Effector memory CD4-positive, alpha-beta T cell (primary cell): ENCODE measurements at regions not wholly inside any gene's neighbourhood (a gene's known extent, or its start where the extent isn't known, plus 50 kb on each side); places are given as distances from the start of the nearest gene placed in this dataset.
"Not testable (repeated sequence)": the region's sequence is repeated elsewhere in the genome, so short reads cannot be mapped to it uniquely, and the experiment has no call there.

Experiments used
- DNase-seq, 3 donors: peaks; one replicate each; pipeline ENCODE4 v3.0.0-alpha.2; 2020
- H3K27ac ChIP-seq: 2 replicates; pipeline ENCODE4 v1.7.0; 2013; ENCODE audit warnings: mild to moderate bottlenecking, low read length, moderate library complexity; ENCODE audit not compliant: insufficient read depth, poor library complexity, severe bottlenecking
- H3K27me3 ChIP-seq: replicated peaks from 2 replicates; pipeline ENCODE4 v1.7.0; 2013; ENCODE audit warnings: mild to moderate bottlenecking, low read length; ENCODE audit not compliant: insufficient read depth, control insufficient read depth, poor library complexity, severe bottlenecking
- H3K36me3 ChIP-seq: 2 replicates; pipeline ENCODE4 v1.7.0; 2013; ENCODE audit warnings: mild to moderate bottlenecking, low read length, moderate library complexity; ENCODE audit not compliant: control insufficient read depth, insufficient read depth
- H3K4me1 ChIP-seq: 2 replicates; pipeline ENCODE4 v1.7.0; 2013; ENCODE audit warnings: low read length, mild to moderate bottlenecking; ENCODE audit not compliant: control insufficient read depth, insufficient read depth, poor library complexity, severe bottlenecking
- H3K4me3 ChIP-seq: 2 replicates; pipeline ENCODE4 v1.7.0; 2013; ENCODE audit warnings: low read length, low read depth, mild to moderate bottlenecking; ENCODE audit not compliant: insufficient read depth, poor library complexity, severe bottlenecking
- H3K9me3 ChIP-seq: 2 replicates; pipeline ENCODE4 v1.7.0; 2013; ENCODE audit warnings: mild to moderate bottlenecking, low read length, moderate library complexity; ENCODE audit not compliant: control insufficient read depth

DNA sequence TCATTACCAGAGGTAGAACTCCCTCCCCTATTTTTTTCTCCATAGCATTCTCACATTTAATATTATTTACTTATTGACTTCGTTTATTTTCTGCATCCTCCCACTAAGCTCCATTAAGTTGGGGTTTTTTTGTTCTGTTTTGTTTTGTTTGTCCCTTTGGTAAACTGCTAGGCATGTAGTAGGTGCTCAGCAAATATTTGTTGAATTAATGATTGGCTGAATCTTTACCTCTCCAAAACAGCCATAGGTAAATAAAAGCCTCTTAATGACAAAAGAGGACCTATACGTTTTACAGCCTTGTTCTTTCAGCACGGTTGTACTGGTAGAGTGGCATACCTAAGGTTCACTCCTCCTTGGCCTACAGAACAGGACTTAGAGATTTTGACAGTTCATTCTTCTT, 52.0 kb downstream of the PRORP start:
- Histone ChIP-seq H3K4me1 (no peaks in the 10 kb centered on the region), H3K9me3 (no peaks in the 10 kb centered on the region), H3K36me3 (peaks cover 4% of the 10 kb centered on the region), H3K4me3 (no peak overlapping the region), H3K27ac (no peak overlapping the region), H3K27me3 (no peaks in the 10 kb centered on the region)
- no peak for DNase-seq

DNA sequence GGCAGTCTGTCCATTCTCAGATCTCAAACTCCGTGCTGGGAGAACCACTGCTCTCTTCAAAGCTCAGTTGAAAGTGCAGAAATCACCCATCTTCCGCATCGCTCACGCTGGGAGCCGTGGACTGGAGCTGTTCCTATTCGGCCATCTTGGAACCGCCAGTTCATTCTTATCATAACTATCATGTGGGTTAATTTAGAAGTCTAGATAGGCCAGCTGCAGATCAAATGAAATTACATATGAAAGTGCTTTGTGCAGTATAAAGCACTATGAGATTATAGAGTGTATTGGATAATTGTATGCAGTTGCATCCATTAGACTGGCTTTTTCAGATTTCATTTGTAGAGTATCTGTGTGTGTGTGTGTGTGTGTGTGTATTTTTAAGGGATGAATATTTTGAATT, 57.8 kb downstream of the PRORP start:
- no peaks in the 10 kb centered on the region for H3K9me3 ChIP-seq
- no peaks in the 10 kb centered on the region for H3K27me3 ChIP-seq
- H3K4me1 ChIP-seq: no peaks in the 10 kb centered on the region
- H3K27ac ChIP-seq: no peak overlapping the region
- no peak for DNase-seq
- peaks cover 3% of the 10 kb centered on the region for H3K36me3 ChIP-seq
- H3K4me3 ChIP-seq: no peak overlapping the region

DNA sequence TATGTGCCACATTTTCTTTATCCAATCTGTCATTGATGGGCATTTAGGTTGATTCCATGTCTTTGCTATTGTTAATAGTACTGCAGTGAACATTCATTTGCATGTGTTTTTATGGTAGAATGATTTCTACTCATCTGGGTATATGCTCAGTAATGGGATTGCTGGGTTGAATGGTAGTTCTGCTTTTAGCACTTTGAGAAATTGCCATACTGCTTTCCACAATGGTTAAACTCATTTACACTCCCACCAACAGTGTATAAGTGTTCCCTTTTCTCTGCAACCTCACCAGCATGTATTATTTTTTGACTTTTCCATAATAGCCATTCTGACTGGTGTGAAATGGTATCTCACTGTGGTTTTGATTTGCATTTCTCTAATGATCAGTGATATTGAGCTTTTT, 62.5 kb downstream of the PRORP start:
- H3K4me3 ChIP-seq, H3K9me3 ChIP-seq, H3K27me3 ChIP-seq, DNase-seq, H3K27ac ChIP-seq, H3K4me1 ChIP-seq, H3K36me3 ChIP-seq: not testable (repeated sequence)

DNA sequence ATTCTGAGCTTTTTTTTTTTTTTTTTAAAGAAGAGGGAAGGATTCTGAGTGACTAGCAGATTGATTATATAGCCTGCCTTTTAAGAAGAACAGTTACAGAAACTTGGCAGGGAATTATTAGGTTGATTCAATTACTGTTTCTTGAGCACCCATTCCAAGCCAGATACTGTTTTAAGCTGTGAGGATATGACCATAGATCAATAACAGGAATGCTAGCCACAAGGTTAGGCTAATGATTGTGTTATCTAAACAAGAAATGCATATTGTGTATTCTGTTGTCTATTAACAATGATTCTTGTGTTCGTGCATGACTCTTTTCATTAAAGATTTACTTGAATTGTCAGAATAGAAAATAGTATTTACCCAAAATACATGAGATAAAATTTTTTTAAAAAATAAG, 67.1 kb downstream of the PRORP start:
- no peak for DNase-seq
- Histone ChIP-seq H3K27me3 (no peaks in the 10 kb centered on the region), H3K36me3 (no peaks in the 10 kb centered on the region), H3K27ac (no peak overlapping the region), H3K4me3 (no peak overlapping the region), H3K4me1 (no peaks in the 10 kb centered on the region), H3K9me3 (no peaks in the 10 kb centered on the region)

DNA sequence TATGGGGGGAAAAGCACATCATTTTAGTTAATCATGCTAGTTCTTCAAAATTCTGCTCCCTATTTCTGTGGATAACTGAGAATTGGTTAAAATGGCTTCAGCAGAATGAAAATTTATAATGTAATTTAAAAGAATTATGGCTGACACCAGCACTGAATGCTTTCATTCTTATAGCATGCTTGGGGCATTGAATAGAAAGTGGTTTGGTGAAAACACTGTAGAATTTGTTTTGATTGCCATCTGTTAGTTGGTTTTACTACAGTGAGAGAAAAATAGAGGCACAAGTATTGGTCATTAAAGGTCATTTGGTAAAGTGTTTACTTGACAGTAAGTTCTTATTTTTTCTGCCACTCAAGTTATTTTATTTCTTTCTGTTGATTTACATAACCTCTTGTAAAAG, 70.8 kb downstream of the PRORP start:
- DNase-seq: no peak
- no peaks in the 10 kb centered on the region for H3K4me1 ChIP-seq
- no peak overlapping the region for H3K4me3 ChIP-seq
- no peaks in the 10 kb centered on the region for H3K36me3 ChIP-seq
- H3K27me3 ChIP-seq: no peaks in the 10 kb centered on the region
- H3K27ac ChIP-seq: no peak overlapping the region
- no peaks in the 10 kb centered on the region for H3K9me3 ChIP-seq

DNA sequence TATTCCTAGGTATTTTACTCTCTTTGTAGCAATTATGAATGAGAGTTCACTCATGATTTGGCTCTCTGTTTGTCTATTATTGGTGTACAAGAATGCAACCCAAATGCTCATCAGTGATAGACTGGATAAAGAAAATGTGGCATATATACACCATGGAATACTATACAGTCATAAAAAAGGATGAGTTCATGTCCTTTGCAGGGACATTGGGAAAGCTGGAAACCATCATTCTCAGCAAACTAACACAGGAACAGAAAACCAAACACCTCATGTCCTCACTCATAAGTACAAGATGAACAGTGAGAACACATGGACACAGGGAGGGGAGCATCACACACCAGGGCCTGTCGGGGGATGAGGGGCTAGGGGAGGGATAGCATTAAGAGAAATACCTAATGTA, 71.8 kb downstream of the PRORP start:
- not testable (repeated sequence) for H3K9me3 ChIP-seq, H3K27me3 ChIP-seq, DNase-seq, H3K4me3 ChIP-seq, H3K4me1 ChIP-seq, H3K27ac ChIP-seq, H3K36me3 ChIP-seq

DNA sequence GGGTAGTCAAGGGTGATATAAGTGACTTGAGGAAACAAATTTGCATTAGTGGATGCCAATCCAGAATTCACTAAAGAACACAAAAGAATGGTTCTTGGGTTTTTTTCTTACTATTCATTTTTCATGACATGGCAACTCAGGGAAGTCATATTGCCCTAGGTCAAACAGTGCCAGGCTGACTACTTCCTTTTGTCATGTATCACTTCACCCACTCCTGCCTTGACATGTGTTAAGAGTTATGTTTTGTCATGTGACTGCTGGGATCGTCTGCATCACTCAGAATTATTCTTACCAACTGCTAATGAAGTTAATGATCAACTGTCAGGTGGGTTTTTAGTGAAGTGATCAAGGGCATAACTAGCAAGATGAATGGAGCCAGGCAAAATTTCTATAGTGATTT, 74.2 kb downstream of the PRORP start:
- peaks cover 8% of the 10 kb centered on the region for H3K4me1 ChIP-seq
- H3K9me3 ChIP-seq: no peaks in the 10 kb centered on the region
- DNase-seq: no peak
- no peaks in the 10 kb centered on the region for H3K27me3 ChIP-seq
- H3K36me3 ChIP-seq: no peaks in the 10 kb centered on the region
- peak overlapping the region; percentile 1 for H3K27ac ChIP-seq
- H3K4me3 ChIP-seq: no peak overlapping the region

DNA sequence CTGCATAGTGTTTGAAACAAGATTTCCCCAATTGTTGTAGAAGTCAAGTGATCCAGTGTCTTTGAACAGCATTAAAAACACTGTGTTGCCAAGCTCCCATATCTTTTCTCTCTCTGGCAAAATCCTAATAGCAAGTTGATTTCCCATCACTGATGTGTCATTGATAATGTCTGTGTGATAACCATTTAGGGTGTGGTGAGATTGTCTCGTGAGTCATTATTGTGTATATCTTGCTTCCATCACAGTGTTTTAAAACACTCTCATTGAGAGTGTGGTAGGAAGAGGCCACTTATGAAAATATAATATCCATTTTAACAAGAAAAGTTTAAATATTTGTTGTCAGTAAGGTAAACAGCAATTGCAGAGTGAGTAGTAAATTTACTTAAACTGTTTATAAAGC, 74.7 kb downstream of the PRORP start:
- DNase-seq: no peak
- peak overlapping the region; percentile 48 for H3K27ac ChIP-seq

DNA sequence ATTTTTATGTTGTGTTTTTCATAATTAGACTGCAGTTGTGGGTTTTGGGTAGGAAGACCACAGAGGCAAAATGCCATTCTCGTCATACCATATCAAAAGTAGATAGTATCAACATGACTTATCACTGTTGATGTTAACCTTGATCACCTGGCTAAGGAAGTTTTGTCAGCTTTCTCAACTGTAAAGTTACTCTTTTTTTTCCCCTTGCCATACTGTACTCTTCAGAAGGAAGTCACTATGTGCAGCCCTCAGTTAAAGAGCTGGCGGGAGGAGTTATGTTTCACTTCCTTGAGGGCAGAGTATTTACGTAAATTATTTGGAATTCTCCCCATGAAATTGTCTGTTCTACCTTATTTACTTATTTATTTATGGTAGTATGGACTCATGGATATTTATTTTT, 78.7 kb downstream of the PRORP start:
- Histone ChIP-seq H3K27ac (peak overlapping the region; percentile 37), H3K27me3 (no peaks in the 10 kb centered on the region), H3K36me3 (no peaks in the 10 kb centered on the region), H3K4me3 (no peak overlapping the region), H3K4me1 (peaks cover 34% of the 10 kb centered on the region), H3K9me3 (no peaks in the 10 kb centered on the region)
- no peak for DNase-seq

More for the DNA sequence above, 74.7 kb downstream of the PRORP start:
- no peaks in the 10 kb centered on the region for H3K27me3 ChIP-seq
- H3K36me3 ChIP-seq: no peaks in the 10 kb centered on the region
- no peaks in the 10 kb centered on the region for H3K9me3 ChIP-seq
- H3K4me1 ChIP-seq: peaks cover 8% of the 10 kb centered on the region
- no peak overlapping the region for H3K4me3 ChIP-seq

DNA sequence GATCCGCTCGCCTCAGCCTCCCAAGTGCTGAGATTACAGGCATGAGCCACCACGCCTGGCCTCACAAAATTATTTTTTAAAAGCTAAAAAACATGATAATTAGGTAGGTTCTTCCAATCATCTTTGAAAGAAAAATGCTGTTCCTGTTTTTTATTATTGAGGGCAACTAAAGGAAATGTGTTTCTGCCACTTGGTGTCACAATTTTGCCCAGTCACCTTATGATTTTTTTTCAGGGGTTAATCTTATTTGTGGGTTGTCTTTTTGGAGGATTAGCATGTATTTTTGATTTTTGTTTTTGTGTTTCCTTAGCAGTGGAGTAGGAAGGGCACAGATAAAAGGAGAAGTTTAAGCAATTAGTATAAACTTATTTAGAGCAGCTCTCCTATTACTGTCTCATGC, 79.8 kb downstream of the PRORP start:
- no peaks in the 10 kb centered on the region for H3K36me3 ChIP-seq
- H3K27ac ChIP-seq: no peak overlapping the region
- H3K9me3 ChIP-seq: no peaks in the 10 kb centered on the region
- peaks cover 34% of the 10 kb centered on the region for H3K4me1 ChIP-seq
- no peak overlapping the region for H3K4me3 ChIP-seq
- no peaks in the 10 kb centered on the region for H3K27me3 ChIP-seq
- DNase-seq: no peak

DNA sequence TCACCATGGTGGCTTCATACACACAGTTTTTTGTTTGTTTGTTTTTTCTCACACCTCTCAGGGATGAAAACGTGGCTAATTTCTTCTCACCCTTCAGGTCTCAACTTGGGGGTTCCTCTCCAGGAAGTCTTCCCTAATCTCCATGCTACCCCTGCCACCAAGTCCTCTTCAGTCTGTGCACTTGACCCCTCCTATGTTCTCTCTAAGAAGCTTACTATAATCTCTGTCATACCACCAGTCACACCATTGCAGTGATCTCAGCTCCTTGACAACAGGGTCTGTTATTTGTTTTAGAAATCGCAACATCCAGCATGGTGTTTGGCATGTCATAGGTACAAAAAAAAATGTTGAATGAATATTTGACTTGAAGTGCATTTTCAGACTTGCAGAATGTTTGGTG, 83.4 kb downstream of the PRORP start:
- peak overlapping the region; percentile 6 for H3K27ac ChIP-seq
- no peaks in the 10 kb centered on the region for H3K36me3 ChIP-seq
- no peaks in the 10 kb centered on the region for H3K27me3 ChIP-seq
- no peak overlapping the region for H3K4me3 ChIP-seq
- peaks cover 34% of the 10 kb centered on the region for H3K4me1 ChIP-seq
- H3K9me3 ChIP-seq: no peaks in the 10 kb centered on the region
- no peak for DNase-seq
